CD4-positive, alpha-beta T cell treated with Interleukin-10 for 1 hour (primary cell): ENCODE measurements at regions not wholly inside any gene's neighbourhood (a gene's known extent, or its start where the extent isn't known, plus 50 kb on each side); places are given as distances from the start of the nearest gene placed in this dataset.

Source experiments
- DNase-seq: peaks from one replicate; pipeline ENCODE4 v3.0.0-alpha.2; 2020

GRCh38 chr16:9381905-9382304 lies 290.5 kb downstream of the HAPSTR1 start:
- DNase-seq = no peak

- no peak for DNase-seq
Observed at GRCh38 chr16:9383281-9383680, 291.8 kb downstream of the HAPSTR1 start.

DNA sequence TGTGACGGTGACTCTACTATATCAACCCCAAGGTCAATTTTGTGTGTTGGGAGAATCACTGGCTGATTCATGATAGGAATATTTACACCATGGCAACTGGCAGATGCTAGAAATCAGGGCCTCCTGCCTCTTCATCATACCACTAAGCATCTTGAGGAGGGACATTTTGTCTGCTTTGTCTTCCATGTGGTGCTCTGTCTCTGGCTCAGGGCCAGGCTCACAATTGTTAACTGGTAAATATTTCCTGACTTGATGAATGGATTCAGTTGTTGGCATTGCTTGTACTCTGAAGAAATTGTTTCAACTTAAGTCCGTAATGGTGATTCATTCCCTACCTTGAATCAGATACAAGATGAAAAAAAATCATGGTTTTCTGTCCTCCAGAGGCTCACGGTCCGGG lies 292.7 kb downstream of the HAPSTR1 start:
- DNase-seq = no peak

GRCh38 chr16:9389543-9390207 lies 298.2 kb downstream of the HAPSTR1 start:
- DNase-seq = no peak

- no peak for DNase-seq
Observed at GRCh38 chr16:9392956-9393355, 301.5 kb downstream of the HAPSTR1 start.

DNA sequence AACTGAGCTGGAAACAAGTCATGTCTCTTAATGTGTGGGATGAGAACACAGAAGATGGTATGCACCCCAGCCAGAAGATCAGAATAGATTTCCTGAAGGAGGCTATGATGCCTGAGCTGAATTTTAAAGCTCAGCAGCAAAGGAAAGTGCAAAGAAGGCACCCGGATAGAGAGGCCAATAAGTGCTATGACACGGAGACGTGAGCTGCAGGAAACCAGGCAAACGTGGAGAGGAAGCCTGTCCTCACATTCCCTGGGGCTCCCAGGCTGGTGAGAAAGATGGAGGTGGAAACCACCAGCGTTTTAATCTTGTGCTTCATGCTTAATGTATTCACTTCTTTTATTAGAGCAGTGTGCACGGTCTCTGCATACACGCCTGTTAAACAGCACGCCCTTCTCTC lies 302.1 kb downstream of the HAPSTR1 start:
- no peak for DNase-seq

DNA sequence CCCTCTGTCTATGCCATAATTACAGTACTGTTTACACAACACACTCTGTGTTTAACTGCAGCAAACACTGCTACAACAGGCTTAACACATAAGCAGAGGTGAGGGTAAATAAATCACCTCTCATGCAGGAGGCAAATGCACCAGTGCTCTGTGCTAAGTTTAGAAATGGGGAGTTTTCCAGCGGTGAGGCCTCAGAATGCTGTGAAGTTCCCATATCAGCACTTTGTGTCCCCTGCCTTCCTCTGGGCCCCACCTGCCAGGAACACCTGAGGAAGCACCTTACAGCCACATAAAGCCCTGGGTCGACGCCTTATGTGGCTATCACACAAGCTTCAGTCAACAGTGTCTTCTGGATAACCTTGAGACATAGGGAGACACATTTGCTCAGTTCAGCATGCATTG lies 304.5 kb downstream of the HAPSTR1 start:
- no peak for DNase-seq

DNA sequence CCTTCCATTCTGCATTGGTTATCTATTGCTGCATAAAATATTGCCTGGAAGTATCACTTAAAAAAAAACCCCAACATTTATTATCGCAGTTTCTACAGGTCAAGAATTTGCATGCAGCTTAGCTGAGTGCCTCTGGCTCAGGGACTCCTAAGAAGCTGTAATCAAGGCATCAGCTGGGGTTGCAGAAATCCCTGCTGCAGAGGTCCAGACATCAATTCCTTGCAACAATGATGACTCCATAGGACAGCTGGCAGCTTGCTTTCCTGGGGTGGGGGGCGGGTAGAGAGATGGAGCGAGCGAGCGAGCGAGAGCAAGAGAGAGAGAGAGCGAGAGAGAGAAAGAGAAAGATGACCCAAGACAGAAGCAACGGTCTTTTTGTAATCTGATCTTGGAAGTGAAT lies 308.1 kb downstream of the HAPSTR1 start:
- DNase-seq = no peak

GRCh38 chr16:9401173-9401572 lies 309.7 kb downstream of the HAPSTR1 start:
- no peak for DNase-seq

GRCh38 chr16:9402293-9402860 lies 310.9 kb downstream of the HAPSTR1 start:
- no peak for DNase-seq

DNA sequence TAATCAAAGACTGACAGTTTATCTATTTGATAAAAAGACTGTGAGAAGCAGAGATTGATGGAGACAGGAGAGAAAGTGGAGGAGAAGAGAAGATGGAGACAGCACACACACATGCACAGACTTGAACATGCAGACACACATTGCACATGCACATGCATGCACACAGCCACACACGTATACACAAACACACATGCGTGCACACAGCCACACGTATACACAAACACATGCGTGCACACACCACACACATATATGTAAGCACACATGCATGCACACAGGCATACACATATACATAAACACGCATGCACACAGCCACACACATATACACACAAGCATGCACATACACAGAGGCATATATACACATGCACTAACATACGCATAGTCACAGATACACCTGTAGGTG lies 313.4 kb downstream of the HAPSTR1 start:
- no peak for DNase-seq

GRCh38 chr16:9406038-9406712 lies 314.7 kb downstream of the HAPSTR1 start:
- DNase-seq = no peak

DNA sequence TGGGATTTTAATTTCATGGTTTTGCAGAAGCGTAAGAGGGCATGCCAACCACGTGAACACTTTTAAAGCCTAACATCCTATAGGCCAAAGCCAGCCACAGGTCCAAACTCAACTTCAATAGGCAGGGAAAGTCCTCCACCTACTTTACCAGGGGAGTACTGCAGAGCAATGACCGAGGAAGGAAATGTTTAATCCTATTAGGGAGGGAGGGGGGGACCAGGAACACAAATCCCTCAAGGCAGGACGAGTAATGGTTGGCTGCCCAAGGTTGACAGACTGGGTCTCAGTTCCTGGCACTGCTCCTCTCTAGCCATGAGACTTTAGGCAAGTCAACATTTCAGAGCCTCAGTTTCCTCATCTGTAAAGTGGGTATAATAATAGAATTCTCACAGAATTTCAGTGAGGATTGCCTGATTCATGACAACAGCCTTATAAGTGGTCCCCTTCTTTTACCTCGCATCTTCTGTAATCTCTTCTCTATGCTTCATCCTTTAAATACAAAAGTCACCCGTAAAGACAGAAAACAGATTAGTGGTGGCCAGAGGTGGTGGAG lies 315.8 kb downstream of the HAPSTR1 start:
- no peak for DNase-seq

DNA sequence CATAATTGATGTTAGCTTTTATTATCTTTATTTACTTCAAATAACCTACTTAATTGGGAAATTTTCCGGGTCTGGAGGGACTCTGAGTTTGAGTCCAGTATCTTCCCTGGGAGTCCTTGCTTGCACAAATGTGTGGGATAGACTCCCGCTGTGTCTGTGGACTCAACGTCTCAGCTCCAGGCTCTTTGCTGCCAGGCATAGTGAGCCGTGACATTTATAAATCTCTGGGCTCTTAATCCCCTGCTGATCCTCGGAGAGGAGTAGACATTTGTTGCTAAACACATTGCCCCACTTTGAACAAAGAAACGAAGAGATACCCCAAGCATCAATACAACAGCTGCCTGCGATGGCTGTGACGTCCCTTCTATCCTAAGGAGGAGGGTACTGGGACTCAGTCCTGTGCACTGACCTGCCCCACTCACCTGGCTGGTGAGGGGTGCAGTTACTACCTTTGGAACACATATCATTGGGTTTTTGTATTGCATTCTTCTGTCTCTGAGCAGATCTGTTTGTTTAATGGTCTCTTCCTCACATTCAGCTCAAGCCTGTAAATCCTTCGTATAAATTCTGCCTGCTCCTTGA lies 316.9 kb downstream of the HAPSTR1 start:
- no peak for DNase-seq

DNA sequence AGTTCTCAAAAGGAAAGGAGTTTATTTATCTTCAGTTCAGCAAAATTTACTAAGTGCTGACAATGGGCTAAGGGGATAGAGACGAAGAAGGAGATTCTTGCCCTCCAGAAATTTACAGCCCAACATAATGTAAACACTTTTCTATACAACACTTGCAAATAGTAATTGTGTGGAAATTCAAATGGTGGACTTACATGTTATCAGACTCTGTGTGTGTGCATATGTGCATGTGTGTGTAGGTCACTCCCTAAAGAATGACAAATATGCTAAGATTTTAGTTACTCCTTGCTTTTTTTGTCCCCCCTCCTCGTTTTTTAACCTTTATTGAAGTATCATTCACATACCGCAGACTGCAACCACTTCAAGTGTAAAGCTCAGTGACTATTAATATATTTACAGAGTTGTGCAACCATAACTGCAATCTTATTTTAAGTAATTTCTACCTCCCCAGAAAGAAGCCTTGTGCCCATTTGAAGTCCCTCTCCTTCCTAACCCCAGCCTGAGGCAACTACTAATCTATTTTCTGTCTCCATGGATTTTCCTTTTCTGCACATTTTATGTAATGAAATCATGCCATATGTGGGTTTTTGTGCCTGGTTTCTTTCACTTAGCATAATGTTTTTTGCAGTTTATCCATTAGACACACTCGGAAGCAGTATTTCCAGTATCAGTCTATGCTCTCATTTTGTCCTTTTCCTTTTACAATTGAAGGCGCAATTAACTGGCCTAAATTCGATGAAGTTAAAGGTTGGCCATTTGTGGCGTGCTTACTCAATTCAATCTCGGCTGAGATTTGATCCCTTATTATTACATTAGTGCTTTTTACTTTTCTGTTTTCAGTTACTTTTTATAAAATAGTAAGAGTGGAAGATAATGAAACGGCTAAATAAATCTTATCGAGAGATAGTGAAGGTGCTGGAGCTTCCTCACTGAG lies 318.4 kb downstream of the HAPSTR1 start:
- no peak for DNase-seq

- DNase-seq = no peak
Observed at GRCh38 chr16:9411426-9411825, 320.0 kb downstream of the HAPSTR1 start.

GRCh38 chr16:9412031-9412914 lies 320.8 kb downstream of the HAPSTR1 start:
- DNase-seq = no peak

- DNase-seq = no peak
Observed at GRCh38 chr16:9412915-9413264, 321.4 kb downstream of the HAPSTR1 start.

DNA sequence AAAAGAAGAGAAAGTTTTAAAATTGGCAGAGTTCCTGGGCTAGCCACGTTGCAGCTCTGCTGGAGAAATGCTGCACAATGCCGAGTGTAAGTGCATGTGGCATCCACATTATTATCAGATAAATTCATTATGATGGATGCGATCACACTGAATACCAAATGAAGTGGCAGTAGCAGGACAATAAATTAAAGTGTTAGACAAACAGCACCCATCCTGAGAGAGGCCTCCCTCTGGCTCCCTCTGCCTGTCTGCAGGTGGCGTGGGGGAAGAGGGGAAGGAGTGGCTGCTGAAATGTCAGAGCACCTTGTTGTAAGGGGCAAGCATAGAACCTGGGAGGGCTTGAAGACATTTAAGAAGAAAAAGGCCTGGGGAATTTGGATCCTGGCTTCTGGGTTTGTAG lies 324.1 kb downstream of the HAPSTR1 start:
- DNase-seq = no peak

- no peak for DNase-seq
Observed at GRCh38 chr16:9417898-9418297, 326.5 kb downstream of the HAPSTR1 start.

GRCh38 chr16:9419161-9419560 lies 327.7 kb downstream of the HAPSTR1 start:
- no peak for DNase-seq
